Left renal cortex interstitium (tissue), 4 donors: ENCODE measurements at regions not wholly inside any gene's neighbourhood (a gene's known extent, or its start where the extent isn't known, plus 50 kb on each side); places are given as distances from the start of the nearest gene placed in this dataset.
A peak's percentile ranks its signal among the peaks of the same experiment; 100 is the strongest.

Source experiments
- DNase-seq, 4 donors: peaks; one replicate each; pipeline ENCODE4 v3.0.0-alpha.2; 2013; ENCODE audit warnings: low read depth in 4 of 4, low spot score in 2 of 4, missing footprints in 1 of 4

GRCh38 chr13:80441968-80442367 is 101.0 kb upstream of the SPRY2 start:
- no peak for DNase-seq

DNA sequence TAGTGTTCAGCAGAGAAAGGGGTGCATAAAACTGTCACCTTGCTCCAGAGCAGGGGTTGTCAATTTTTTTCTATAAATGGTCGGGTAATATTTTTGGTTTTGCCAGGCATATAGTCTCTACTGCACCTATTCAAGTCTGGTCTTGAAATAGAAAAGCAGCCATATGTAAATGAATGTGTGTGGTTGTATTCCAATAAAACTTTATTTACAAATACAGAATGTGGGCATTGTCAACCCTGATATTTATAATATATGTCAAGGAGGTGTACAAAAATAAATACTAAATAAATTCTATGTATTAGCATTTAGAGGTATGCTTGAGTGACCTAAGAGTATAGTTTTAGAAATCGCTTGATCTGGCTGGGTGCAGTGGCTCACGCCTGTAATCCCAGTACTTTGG is 97.6 kb upstream of the SPRY2 start:
- no peak for DNase-seq

DNA sequence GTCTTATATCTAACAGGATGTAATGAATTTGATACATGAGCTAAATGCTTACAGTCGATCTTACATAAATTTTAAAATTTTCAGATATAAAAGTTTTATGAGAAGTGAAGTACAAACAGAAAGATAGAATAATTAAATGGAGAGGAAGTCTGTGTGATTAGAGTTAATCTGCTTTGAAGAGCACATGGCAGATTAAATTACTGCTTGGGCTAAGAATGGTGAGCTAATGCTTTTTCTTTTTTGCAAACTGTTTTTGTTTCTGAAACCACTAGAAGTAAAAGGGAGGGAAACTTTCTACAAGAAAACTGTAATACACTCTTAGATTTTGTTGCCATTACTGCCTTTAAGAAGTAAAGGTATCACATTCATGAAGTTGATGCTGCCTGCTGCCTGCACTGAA is 96.3 kb upstream of the SPRY2 start:
- DNase-seq = peak in 1 of 4 donors; percentile 29

DNA sequence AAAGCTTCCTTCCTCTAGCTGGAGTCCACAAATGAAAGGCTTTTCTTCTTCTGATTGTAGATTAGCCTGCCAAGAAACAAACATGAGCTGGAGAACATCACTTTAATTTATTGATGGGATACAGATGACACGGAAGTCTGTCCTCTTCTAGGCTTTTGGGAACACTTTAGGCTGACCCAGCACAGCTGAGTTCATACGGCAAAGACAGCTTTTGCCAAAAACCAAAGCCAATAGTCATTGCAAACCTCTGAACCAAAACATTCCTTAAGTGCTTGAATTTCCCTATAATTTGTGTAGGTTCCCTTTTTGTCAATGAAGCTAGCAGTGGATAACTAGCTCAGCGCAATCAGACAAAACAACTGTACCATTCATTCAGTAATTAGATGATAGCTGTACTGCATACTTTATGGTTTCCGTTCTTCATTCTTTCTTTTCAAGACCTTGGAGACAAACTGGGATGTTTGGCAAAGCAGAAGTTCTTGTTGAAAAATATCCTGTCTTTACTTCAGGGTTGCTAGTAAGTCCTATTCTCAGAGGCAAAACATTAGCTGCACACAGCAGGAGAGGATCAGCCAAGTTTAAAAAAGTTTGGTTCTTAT is 95.7 kb upstream of the SPRY2 start:
- DNase-seq = peak; percentile 36 to 79 (median 57)

DNA sequence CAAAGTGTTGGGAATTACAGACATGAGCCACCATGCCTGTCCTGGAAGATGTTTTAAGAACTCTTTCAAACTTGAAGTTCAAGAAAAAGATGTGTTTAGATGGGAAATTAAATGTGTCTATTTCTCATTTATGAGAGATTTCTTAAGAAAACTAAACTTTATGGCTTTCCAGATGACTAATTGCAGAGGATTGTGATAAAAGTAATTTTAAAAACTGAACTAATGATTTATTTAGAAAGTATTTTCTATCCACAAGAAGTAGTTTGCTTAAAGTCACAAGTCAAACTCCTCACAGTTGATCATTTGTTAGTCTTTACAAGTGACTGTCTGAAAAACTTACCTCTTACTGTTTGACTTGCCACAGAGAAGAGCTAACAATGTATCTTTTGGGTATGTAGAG is 89.6 kb upstream of the SPRY2 start:
- no peak for DNase-seq

- no peak for DNase-seq
These were observed 87.6 kb upstream of the SPRY2 start for GRCh38 chr13:80428349-80429096.

DNA sequence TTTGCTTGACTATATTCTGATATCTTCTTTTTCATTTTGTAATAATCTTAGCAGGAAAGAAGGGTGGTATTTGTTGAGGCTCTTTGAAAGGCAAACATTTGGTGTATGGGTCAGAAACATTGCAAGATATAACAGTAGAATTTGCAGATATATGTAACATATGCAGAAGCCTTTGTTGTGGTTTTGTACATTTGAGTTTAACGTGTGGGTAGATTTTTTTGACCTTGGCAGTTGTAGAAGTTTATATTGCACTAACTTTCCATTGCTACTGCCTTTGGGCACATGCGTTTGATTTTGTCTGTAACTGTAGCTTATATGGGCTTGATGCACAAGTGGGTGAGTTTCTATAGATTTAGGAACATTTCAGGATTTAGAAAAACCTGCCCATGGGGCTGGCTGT is 78.5 kb upstream of the SPRY2 start:
- DNase-seq = no peak

DNA sequence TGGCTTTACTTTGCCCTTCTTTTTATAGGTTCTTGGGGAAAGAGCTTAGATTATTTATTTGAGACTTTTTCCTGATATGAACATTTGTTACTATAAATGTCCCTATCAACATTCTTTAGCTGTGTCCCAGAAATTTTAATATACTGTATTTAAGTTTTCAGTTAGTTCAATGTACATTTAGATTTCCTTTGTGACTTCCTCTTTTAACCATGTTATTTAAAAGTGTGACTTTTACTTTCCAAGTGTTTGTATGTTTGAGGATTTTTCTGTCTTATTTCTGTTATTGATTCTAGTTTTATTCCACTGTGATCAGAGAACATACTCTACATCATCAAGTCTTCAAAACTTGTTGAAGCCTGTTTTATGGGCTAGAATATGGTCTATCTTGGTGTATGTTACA is 72.7 kb upstream of the SPRY2 start:
- no peak for DNase-seq

GRCh38 chr13:80408270-80408669 is 67.3 kb upstream of the SPRY2 start:
- no peak for DNase-seq

DNA sequence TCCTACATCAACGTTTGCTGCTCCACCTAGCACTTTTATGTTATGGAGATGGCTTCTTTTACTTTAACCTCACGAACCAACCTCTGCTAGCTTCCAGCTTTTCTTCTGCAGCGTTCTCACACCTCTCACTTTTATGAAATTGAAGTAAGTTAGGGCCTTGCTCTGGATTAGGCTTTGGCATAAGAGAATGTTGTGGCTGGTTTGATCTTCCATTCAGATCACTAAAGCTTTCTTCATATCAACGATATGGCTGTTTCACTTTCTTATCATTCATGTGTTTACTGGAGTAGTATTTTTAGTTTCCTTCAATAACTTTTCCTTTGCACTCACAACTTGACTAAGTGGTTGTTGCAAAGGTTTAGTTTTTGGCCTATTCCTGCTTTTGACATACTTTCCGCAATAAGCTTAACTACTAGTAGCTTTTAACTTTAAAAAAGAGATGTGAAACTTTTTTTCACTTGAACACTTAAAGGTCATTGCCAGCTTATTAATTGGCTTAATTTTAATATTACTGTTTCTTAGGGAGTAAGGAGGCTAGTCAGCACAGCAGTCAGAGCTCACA is 60.0 kb upstream of the SPRY2 start:
- DNase-seq = no peak

- no peak for DNase-seq
These were observed 59.4 kb upstream of the SPRY2 start for GRCh38 chr13:80400164-80400864.

GRCh38 chr13:80399340-80400163 is 58.6 kb upstream of the SPRY2 start:
- DNase-seq = no peak
